Astrocyte of the hippocampus (primary cell): ENCODE measurements at regions not wholly inside any gene's neighbourhood (a gene's known extent, or its start where the extent isn't known, plus 50 kb on each side); places are given as distances from the start of the nearest gene placed in this dataset.
A peak's percentile ranks its signal among the peaks of the same experiment; 100 is the strongest.

Source experiments
- DNase-seq: peaks from one replicate; pipeline ENCODE4 v3.0.0; 2011; ENCODE audit warnings: low read depth, low spot score

DNA sequence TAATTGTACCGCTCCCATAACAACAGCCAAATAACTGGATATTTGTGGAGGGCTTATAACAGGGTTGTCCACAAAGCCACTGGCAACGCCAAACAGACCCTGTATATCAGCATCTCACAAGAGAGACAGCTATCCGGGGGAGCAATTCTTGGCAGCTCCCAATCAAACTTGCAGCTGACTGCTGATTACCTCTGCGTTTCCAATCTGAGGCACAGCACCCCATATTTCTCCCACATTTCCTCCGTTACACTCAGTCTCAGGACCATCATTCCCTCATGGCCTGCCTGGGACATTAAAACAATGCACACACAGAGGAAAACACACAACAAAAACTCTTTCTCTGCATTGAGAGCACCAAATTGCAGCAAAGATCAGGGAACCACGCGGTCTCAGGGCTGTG lies 67.8 kb upstream of the SDK1 start:
- no peak for DNase-seq

DNA sequence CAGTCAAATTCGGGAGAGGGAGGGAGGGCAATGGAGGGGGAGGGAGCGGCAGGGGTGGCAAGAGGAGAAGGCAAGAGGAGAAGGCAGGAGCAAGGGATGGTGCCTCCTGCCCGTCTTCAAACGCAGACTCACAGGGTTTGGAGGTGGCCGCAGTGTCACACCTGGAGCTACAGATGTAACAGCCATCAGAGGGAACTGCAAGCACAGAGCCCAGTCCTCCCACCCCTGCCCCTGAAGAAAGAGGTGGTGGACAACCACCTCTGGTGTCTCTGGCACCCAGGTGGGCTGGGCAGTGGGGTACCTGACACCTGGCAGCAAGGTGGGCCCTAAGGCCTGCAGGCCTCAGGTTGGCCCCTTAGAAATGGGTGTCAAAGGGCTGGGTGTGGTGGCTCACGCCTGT lies 67.0 kb upstream of the SDK1 start:
- DNase-seq = no peak

DNA sequence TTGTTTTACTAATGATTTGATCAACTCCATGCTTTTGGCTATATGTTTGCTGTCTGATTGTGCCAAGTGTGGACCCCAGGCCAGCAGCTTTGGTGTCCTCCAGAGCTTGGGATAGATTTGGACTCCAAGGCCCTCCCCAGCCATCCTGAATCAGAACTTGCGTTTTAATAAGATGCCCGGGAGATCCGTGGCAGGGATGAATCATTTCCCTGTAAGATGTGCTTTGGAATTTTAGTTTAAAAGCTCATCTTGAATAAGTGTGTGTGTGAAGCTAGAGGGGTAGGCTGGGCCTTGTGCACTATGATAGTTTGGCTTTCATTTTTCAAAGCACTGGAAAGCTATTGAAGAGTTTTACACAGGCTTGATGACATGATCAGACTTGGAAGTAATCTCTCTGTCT lies 66.2 kb upstream of the SDK1 start:
- DNase-seq = no peak

DNA sequence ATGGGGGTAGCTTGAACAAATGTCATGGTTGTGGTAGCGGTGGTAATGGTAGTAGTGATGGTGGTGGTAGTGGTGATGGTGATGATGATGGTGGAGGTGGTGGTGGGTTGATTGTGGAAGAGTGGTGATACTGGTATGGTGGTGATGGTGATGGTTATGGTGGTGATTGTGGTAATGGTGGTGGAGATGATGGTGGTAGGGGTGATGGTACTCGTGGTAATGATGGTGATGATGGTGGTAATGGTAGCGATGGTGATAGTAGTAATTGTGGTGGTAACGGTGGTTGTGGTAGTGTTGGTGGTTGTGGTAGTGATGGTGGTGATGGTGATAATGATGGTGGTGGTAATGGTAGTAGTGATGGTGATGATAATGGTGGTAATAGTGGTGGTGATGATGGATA lies 65.7 kb upstream of the SDK1 start:
- DNase-seq = no peak

DNA sequence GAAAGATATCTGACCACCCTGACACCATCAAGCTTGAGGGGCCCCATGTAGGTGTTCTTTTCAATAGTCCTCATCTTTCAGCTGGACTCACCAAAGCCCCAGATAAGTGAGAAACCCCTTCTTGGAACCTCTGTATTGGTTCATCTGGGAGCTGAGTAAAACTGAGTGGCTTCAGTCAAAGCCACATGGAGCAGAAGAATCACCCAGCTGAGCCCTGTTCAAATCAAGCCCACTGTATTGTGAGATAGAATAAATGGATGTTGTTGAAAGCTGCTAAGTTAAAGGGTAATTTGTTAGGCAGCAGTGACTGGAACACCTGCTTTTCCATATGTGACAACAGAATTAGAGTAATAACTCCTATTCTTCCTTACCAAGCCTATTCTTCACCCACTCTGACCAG lies 64.8 kb upstream of the SDK1 start:
- no peak for DNase-seq

DNA sequence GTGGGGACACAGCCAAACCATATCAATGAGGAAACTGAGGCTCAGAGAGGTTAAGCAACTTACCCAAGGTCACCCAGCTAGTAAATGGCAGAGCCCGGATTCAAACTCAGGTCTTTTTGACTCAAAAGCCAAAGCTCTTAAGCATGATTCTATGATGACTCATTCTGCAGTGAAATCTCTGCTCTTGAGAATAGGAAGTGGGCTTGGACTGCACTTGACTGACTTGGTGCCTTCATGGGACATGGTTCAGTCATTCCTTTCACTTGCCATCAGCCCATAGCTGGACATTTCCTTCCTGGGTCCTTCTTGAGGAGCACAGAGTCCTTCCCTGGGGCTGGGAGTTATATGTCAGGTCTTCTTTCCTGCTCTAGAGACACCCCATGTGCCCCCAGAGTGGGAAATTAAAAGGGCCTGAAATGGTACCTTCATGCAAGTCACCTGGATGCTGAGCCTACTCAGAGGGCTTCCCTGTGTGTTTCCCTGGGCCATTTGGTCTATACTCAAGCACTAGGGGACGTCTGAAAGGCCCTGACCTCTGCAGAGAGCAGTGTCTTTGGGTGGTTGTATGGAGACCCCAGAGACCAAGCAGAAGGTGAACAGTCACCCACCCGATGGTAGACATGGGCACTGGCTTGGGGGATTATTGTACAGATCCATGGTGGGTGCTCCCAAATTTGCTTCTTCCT lies 62.4 kb upstream of the SDK1 start:
- no peak for DNase-seq

DNA sequence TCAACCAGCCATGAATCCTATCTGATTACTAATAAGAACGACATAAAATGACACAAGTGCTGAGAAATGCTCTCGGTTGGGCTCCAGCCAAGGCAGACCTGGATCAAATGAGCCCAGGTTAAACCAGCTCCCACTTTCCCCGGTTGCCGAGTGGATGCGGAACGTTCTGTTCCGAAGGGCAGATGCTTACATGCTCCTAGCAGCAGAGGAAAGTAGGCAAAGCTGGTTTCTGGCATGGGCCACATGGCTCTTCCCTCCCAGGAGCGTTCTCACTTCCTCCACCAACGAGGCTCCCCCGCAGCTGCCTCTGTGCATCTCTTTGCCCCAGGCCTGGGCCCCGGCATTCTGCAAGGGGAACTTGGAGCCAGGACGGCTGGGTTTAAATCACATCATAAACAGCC lies 61.8 kb upstream of the SDK1 start:
- DNase-seq = no peak

DNA sequence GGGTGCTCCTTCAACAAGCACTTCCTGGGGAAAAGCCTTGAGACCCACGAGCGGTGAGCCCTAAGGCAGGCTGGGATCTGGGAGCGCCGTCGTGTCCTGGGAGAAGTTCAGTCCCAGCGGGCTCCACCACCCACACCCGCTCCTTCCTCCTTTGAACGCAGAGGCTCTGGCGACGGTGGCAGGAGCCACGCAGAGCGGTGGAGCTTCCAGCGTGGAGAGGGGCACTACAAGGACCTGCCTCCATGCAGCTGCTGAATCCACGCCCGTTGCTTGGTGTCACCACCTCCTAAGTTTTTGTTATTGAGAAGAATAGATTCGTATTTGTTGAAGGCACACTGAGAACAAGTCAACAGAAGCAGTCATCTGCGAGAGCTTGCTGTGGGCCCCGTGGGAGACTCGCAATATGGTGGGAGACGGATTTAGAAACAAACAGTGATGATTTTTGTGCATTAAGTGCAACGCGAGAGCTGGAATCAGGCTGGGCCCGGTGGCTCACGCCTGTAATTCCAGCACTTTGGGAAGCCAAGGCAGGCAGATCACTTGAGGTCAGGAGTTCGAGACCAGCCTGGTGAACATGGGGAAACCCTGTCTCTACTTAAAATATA lies 60.1 kb upstream of the SDK1 start:
- DNase-seq = no peak

DNA sequence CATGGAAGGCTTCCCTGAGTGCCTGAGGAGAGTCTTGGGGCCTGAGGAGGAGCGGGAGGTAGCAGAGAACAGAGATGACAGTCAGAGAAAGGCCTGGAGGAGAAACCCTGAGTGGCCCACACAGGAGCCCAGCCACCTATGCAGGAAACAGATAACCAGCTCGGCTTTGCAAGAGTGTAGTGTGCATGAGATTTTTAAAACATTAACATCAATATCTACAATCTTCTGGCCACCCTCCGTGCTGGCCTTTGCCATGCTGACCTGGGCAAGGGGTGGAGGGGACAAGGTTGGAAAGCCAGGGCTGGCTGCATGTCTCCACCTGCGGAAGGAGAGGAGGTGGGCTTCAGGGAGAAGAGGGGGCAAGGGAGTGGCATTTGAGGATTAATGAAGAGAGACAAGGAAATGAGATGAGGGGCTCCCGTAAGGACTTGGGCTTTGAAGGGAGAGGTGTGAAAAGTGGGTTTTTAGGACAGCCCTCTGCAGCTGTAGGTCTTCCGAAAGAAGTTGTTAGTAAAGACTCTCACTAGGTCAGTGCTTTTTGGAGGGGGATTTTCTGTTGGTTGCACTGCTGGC lies 59.3 kb upstream of the SDK1 start:
- no peak for DNase-seq

DNA sequence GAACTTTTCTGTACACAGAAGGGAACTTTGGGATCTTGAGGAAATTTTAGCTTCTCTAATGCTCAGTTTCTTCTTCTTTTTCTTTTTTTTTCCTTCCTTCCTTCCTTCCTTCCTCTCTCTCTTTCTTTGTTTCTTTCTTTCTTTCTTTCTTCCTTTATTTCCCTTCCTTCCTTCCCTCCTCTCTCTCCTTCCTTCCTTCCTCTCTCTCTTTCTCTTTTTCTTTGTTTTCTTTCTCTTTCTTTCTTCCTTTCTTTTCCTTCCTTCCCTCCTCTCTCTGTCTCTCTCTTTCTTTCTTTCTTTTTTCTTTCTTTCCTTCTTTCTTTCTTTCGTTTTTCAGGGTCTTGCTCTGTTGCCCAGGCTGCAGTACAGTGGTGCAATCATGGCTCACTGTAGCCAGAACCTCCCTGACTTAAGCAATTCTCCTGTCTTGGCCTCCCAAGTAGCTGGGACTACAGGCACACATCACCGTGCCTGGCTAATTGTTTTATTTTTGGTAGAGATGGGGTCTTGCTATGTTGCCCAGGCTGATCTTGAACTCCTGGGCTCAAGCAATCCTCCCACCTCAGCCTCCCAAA lies 58.6 kb upstream of the SDK1 start:
- no peak for DNase-seq

DNA sequence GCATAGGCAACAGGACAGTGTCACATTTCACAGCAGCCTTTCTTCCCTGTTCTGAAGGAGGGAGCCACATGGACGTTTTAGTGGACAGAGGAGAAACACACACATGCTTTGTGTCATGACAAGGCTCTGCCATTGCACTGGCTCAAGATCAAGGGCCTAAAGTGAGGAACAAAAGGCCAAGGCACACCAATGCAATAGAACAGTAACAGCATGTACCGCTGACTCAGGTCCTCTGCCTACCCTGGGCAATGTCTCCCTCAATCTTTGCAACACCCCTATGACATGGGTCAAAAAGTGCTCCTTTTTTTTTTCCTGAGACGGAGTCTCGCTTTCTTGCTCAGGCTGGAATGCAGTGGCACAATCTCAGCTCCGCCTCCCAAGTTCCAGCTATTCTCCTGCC lies 57.8 kb upstream of the SDK1 start:
- no peak for DNase-seq

DNA sequence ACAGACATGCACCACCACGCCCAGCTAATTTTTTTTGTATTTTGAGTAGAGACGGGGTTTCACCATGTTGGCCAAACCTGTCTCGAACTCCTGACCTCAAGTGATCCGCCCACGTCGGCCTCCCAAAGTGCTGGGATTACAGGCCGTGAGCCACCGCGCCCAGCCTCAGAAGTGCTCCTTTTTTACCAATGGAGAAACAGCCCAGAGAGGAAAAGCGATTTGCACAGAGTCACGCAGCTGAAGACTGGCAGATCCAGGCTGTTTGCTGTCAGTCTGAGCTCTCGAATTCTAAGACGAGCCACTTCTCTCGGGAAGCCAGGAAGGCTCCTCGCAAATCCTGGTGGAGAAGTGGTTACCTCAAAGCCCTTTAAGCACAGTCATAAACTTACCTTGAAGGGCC lies 57.4 kb upstream of the SDK1 start:
- DNase-seq = no peak

DNA sequence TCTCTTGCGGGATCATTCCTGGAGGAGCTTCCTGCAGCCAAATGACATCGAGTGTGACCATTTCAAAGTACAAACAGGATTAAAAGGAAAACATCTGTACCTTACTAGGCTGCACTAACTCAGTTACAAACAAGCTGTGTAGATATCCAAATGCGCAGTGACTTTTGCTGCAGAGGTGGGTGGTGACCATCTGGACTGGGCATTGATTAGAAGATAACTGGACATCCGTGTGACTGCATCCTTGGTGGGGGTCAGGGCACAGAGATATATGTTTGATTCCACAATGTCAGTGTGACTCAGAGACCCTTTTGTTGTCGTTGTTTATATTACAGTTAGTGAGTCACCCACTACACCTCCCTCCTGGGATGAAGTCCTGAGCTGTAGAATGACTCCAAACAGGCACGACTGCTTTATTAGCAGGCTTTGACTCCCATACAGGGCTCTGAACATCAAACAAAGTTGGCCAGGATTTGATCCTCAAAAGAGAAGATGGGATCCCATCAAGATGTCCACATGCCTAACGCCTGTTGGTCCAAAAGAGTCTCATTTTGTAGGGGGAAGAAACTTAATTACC lies 56.7 kb upstream of the SDK1 start:
- peak; percentile 83 for DNase-seq

DNA sequence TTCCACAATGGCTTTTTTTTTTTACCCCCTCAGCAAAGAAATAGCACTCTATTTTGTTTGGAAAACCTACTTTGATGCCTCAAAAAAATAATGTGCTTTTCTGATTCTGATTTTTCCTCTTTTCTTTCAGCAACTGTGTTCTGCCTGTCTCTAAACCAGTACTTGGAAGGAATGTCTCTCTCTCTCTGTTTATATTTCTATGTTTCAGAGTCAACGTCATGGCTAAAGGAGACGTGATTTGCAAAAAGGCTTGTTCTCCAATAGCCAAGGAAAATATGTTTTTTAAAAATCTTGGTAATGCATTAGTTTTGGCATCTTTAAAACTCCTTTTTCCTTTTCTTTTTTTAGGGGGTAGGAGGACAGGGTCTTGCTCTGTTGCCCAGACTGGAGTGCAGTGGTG lies 56.0 kb upstream of the SDK1 start:
- DNase-seq = no peak

DNA sequence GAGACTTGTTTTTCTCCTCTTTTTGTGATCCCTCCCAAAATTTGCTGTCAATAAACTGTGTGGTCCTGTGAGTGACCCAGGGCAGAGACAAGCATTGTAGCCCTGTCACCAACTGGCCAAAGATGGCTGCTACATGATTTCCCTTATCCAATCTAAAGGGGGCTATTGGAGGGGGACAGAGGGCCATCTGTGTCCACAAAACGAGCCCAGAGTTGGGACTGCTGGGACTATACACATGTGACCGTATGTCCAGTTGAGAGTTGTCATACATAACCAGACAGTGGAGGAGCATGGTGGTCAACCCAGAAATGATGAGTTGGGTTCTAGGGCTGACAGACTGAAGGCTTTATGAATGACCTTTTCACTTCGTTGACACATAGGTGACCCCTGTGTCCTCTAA lies 55.3 kb upstream of the SDK1 start:
- DNase-seq = no peak

DNA sequence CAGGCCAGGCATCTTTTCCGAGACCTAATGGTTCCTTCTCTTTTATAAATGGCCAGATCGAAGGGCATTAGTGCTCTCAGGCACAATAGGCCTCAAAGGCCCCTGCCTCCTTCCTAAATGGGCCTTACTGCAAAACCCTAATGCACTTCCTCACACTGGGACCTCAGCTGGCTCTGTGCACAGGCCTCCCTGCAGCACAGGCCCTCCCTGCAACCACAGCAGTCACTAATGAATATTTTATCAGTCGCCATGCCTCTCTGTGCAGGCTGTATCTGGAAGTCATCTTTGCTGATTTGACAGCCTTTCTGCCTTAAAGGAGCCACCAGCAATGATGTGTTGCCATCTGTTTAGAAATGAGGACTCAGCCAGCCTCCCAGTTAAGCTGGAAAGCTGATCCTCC lies 54.9 kb upstream of the SDK1 start:
- no peak for DNase-seq

DNA sequence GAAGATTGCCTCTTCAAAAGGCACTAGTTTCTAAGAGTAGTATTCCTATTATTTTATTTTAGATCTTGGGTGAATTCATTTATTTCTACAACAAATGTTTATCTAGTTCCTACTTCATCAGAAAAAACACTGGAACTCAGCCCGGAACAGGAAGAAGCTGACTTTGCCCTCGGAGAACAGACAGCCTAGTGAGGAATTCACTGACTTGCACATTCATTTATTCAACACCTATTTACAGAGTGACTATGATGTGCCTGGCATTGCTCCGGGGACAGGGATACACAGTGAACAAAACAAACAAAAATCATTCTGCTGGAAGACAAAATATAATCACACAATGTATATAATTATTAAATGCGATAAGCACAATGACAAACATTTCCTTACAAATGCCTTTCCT lies 54.4 kb upstream of the SDK1 start:
- DNase-seq = no peak

DNA sequence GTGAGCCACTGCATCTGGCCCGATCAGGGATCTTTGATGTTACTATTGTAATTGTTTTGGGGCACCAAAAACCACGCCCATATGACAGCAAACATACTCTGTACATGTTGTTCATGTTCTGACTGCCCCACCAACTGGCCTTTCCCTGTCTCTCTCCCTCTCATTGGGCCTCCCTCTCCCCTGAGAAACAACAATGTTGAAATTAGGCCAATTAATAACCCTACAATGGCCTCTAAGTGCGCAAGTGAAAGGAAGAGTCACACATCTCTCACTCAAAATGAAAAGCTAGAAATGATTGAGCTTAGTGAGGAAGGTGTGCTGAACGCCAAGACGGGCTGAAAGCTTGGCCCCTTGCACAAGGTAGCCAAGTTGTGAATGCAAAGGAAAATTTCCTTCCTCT lies 50.3 kb upstream of the SDK1 start:
- DNase-seq = no peak
